ENCODE measurements at regions not wholly inside any gene's neighbourhood (a gene's known extent, or its start where the extent isn't known, plus 50 kb on each side); places are given as distances from the start of the nearest gene placed in this dataset.

DNA sequence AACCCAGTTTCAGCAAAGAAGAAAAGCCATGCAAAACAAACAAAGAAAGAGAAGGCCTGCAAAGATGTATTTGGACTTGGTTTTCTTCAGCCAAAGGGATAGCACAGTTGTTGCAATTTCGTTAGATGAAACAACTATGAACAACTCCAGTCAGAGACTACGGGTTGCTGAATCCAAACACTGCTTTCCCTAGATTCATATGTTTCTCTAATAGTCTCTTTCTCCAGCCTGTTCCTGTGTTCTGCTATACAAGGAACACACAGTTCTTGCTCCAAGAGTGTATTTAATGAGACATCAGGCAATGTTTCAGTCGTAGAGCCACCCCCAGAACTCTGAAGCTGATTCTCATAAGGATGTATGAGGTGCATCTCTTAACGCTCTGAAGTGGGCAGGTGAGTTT lies 162.5 kb upstream of the TBL1X start:
- H3K4me1 ChIP-seq (replicated peaks in 1 of 2), result no peaks in the 10 kb centered on the region
- no peak overlapping the region for H3K27ac ChIP-seq
- DNase-seq, result no peak
- TF ChIP-seq, protein P1, sequence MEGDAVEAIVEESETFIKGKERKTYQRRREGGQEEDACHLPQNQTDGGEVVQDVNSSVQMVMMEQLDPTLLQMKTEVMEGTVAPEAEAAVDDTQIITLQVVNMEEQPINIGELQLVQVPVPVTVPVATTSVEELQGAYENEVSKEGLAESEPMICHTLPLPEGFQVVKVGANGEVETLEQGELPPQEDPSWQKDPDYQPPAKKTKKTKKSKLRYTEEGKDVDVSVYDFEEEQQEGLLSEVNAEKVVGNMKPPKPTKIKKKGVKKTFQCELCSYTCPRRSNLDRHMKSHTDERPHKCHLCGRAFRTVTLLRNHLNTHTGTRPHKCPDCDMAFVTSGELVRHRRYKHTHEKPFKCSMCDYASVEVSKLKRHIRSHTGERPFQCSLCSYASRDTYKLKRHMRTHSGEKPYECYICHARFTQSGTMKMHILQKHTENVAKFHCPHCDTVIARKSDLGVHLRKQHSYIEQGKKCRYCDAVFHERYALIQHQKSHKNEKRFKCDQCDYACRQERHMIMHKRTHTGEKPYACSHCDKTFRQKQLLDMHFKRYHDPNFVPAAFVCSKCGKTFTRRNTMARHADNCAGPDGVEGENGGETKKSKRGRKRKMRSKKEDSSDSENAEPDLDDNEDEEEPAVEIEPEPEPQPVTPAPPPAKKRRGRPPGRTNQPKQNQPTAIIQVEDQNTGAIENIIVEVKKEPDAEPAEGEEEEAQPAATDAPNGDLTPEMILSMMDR (IDR thresholded peaks at IDR 0.05), result no peak
- 62 to 74% (median 68%) methylated on average over 4 of the region's 4 CpGs for WGBS, 4 donors
- no peaks in the 10 kb centered on the region for H3K27me3 ChIP-seq
- no peak overlapping the region for H3K4me3 ChIP-seq
- intact Hi-C loops (cut with DNase I), result no loop called here
- no peaks in the 10 kb centered on the region for H3K36me3 ChIP-seq (replicated peaks in 1 of 2)
- no peaks in the 10 kb centered on the region for H3K9me3 ChIP-seq (replicated peaks in 1 of 3)

DNA sequence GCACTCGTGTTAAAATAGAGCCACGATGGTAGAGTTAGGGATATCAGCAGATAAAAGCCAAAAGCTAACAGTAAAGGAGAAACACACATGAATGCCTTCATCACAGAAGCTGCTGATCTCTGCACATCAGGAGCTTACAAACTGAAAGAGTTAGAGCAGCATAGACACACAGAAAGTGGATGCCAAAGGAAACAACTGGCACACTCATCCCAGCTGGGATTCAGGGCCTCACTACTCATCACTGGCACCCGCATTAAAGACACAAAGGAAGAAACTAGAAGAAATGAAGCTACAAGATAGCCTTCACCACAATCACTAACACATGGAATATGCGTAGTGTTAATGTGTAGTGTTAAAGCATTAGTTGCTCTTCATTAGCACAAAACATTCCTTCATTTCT lies 156.4 kb upstream of the TBL1X start:
- no peaks in the 10 kb centered on the region for H3K27me3 ChIP-seq
- H3K4me3 ChIP-seq, result no peak overlapping the region
- no peak overlapping the region for H3K27ac ChIP-seq
- H3K36me3 ChIP-seq (replicated peaks in 1 of 2), result no peaks in the 10 kb centered on the region
- intact Hi-C loops (cut with DNase I), result no loop called here
- TF ChIP-seq, protein P1 (IDR thresholded peaks at IDR 0.05), result no peak
- TF ChIP-seq POLR2A (IDR thresholded peaks at IDR 0.05), result no peak
- no peaks in the 10 kb centered on the region for H3K9me3 ChIP-seq (replicated peaks in 1 of 3)
- no peak for DNase-seq
- 79 to 89% (median 87%) methylated on average over 4 of the region's 4 CpGs for WGBS, 4 donors
- H3K4me1 ChIP-seq (replicated peaks in 1 of 2), result no peaks in the 10 kb centered on the region

GRCh38 chrX:9310616-9311015 lies 154.2 kb upstream of the TBL1X start:
- H3K4me3 ChIP-seq, result no peak overlapping the region
- no peaks in the 10 kb centered on the region for H3K36me3 ChIP-seq (replicated peaks in 1 of 2)
- WGBS, 4 donors, result 79 to 97% (median 89%) methylated on average over 2 of the region's 2 CpGs
- no peak for TF ChIP-seq POLR2A (IDR thresholded peaks at IDR 0.05)
- TF ChIP-seq, protein P1 (IDR thresholded peaks at IDR 0.05), result no peak
- H3K9me3 ChIP-seq (replicated peaks in 1 of 3), result no peaks in the 10 kb centered on the region
- intact Hi-C loops (cut with DNase I), result no loop called here
- no peaks in the 10 kb centered on the region for H3K27me3 ChIP-seq
- DNase-seq, result no peak
- no peaks in the 10 kb centered on the region for H3K4me1 ChIP-seq (replicated peaks in 1 of 2)
- no peak overlapping the region for H3K27ac ChIP-seq

- H3K4me3 ChIP-seq, result no peak overlapping the region
- intact Hi-C loops (cut with DNase I), result no loop called here
Observed at GRCh38 chrX:9311421-9312160, 153.3 kb upstream of the TBL1X start.

More at GRCh38 chrX:9311421-9312160, 153.3 kb upstream of the TBL1X start:
- no peak for DNase-seq
- Histone ChIP-seq H3K4me1 (replicated peaks in 1 of 2) (no peaks in the 10 kb centered on the region), H3K36me3 (replicated peaks in 1 of 2) (no peaks in the 10 kb centered on the region), H3K27ac (no peak overlapping the region), H3K27me3 (no peaks in the 10 kb centered on the region), H3K9me3 (replicated peaks in 1 of 3) (no peaks in the 10 kb centered on the region)
- TF ChIP-seq POLR2A (IDR thresholded peaks at IDR 0.05), result no peak
- TF ChIP-seq, protein P1 (IDR thresholded peaks at IDR 0.05), result no peak
- 78 to 88% (median 84%) methylated on average over 8 of the region's 8 CpGs for WGBS, 4 donors

Data from adrenal gland (tissue), 9 donors.